Brain pericyte (primary cell): ENCODE measurements at regions not wholly inside any gene's neighbourhood (a gene's known extent, or its start where the extent isn't known, plus 50 kb on each side); places are given as distances from the start of the nearest gene placed in this dataset.

ENCODE experiments used
- DNase-seq: peaks from one replicate; pipeline ENCODE4 v3.0.0-alpha.2; 2012; ENCODE audit warnings: low read depth, low spot score

DNA sequence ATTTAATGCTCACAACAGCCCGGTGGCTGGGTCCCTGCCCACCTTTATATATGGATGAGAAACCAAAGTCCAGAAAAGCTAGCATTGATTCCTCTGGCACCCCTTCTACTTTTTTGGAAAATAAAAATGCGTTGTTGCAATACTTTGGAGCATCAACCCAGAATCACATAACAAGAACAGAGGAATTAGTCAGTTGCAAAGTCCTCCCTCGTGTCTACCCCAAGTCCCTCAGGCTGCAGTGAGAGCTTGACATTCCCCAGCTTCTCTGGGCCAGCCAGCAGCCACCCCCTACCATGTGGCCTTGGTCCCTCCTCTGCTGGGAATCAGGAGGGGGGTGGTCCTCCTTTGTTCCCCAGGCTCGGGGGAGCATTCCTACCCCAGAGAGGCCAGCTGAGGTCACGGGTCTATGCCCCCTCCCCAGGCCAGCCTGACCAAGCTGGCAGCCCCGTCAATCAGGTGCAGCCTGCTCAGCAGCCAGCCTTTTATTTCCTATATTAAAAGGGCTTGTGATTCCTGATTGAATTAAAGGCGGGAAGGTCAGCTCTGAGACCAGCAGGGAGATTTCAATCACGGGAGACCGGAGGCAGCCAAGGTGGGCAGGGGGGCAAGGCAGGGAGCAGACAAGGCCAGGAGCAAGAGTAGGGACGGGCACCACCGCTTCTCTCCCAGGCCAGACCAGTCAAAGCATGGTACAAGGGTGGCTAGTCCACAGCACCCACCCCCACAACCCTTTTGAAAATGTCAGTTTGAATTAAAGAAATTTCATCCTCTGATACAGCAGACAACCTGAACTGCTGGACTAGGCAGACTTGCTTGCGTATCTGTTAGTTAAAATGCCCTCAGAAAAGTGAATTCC, 158.9 kb downstream of the MRPL14 start:
- DNase-seq, result no peak

DNA sequence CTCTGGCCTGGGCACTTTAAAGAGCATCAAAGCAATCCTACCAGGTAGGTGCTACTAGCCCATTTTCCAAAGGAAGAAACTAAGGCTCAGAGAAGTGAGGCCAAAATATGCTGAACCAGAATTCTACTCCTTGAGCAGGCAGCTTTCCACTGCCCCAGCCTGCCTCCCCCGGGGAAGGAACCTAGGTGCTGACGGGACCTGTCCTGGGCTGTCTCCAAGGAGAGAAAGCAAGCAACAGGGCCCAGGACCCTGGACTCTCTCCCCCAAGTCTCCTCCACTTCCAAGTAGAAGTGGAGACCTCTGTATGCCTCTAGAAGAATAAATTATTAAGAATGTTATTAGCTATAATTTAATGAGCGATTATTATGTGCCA, 159.5 kb downstream of the MRPL14 start:
- no peak for DNase-seq

DNA sequence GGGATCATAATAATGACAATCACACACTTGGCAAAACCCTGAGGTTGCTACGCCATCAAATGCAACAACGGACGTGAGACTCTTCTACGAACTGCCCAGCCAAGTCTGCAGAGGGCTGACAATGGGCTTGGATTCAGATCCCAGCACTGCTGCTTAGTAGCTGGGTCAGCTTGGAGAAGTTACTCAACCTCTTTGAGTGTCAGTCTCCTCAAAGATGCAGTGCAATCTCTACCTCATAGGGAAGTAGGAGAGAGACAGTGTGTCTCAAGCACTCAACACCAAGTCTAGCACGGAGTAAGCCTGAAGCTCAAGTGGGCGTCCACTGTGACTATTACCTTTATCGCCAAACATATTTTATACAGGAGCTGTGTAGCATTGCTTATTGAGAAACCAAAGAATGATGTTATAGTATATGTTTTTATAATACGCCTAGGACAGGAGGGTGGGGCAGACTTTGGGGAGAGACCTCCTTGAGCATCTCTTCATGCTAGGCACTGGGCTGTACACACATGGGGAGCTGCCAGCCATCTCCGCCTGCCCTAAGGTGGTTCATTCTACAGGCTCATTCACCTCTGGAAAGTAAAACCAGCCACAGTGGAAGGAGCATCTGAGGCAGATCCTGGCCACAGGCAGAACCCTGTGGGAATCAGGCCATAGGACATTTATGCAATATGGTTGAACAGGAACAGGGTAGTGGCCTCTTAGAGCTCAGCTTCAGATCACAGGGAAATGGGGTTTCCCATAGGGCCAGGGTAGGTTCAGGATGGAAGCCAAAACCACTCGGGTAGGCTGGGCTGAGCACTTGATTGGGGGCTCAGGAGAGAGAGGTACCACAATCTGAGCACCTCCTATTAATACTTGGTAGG, 160.2 kb downstream of the MRPL14 start:
- DNase-seq, result no peak

DNA sequence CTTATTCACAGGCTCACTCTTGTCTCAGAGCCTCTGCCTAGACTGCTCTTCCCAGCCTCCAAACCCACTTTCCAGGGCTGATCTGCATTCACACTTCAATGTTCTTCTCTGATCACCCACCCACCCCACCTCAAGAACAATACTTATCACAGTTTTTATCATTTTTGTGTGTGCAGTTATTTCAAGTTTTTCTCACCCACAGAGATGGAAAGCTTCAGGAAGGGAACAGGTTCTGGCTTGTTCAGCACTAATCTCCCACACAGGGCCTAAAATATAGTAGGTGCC, 160.9 kb downstream of the MRPL14 start:
- DNase-seq, result no peak

DNA sequence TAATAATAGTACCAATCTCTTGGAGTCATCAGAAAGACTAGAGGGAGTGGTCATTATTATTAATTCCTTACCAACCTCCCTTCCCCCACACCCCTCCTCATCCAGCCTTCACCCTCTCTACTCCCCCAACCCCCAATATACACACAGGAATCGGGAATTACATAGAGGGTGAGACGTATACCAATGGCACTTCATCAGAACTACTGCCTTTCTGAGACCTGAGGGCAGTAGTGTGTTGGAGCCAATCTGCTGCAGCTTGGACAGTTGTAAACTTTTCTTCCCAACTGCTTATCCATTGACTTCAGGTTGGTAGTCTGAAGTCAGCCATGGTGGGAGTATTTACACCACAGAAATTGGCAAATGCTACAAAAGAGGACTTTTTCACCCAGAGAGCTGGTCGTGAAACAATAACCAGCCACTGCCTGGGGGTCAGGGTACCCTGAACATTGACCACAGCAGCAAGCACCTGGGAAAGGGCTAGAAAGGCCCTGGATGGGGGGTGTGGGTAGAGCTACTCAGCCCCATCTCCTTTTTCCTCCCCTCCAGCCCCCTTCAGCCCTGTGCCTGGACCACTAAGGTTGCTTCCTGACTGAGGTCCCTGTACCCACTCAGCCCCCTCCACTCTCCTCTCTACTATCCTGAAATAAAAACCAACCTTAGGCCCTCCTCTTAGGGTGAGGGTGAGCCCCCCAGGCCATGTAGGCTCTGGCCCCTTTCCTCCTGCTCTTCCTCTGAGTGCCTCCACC, 161.5 kb downstream of the MRPL14 start:
- DNase-seq, result no peak

DNA sequence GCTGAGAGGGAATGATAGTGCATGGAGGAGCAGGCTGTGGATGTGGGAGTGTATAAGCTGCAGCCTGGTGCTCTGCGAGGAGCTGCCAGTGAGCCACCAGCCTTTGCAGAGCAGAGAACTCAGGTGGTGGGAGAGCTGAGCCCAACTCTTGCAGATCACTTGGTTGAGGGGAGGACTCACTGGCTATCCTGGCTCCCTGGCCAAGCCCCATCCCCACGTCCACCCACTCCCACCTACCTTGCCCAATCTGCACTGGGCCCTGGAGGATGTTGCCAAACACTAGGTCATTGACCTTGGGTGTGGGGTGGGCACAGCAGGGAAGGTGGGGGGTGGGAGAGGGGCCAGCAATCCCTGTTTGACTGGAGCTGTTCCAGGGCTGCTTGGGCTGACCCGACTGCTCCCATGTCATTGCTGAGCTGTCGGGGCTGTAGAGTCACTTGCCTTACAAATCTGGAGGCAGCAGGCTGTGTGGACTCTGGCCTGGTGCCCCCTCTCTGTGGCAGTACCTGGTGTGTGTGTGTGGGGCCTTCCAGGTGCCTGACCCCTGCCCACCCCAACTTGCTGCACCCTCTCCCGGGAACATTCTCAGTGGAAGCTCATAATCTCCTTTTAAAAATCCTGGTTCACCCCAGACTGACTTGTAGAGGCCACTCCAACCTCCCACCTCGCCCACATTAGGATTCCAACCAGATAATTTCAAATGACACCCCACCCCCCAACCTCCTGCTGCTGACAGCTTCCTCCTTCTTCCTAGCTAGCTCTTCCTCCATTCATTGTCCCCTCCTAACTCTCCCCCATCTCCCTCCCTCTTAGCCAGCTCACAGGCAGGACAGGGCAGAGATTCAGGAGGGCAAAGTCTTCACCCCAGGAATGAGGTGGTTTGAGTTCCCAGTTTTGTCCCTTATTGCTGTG, 162.3 kb downstream of the MRPL14 start:
- DNase-seq, result no peak

DNA sequence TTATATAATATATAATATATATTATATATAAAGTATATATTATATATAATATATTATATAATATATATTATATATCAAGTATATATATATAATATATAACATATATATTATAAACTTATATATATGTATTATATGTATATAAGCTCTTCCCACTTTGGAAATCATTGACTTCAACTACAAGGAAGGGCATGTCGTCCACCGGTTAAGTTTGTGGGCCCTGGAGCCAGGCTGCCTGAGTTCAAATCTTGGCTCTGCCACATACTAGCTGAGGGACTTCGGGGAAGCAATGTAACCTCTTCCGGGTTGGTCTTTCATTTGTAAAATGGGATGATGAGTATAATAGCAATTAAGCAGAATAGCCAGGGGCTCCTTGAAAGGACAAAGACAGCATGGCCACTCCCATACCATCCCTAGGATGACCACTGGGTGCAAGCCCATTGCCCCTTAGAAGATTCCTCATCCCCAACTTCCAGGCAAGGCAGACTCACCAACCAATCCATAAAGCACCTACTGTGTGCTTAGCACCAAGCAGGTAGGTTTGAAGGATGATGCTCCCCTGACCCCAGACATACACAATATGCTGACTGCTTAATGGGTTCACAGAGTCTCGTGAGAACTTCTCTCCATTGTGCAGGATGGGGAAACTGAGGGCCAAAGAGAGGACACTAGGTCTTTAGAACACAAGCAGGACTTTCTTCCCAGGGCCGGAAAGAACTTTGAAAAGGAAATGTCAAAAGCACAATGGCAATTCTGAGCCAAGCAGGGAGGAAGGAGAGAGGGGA, 163.2 kb downstream of the MRPL14 start:
- DNase-seq, result no peak

DNA sequence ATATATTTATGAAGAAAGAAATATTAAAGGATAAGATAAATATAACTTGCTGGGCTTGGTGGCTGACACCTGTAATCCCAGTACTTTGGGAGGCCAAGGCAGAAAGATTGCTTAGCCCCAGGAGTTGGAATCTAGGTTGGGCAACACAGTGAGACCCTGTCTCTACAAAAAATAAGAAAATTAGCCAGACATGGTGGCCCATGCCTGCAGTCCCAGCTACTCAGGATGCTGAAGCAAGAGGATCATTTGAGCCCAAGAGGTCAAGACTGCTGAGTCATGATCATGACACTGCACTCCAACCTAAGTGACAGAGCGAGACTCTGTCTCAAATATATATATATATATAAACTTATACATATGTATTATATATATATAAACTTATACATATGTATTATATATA, 164.0 kb downstream of the MRPL14 start:
- DNase-seq, result no peak

DNA sequence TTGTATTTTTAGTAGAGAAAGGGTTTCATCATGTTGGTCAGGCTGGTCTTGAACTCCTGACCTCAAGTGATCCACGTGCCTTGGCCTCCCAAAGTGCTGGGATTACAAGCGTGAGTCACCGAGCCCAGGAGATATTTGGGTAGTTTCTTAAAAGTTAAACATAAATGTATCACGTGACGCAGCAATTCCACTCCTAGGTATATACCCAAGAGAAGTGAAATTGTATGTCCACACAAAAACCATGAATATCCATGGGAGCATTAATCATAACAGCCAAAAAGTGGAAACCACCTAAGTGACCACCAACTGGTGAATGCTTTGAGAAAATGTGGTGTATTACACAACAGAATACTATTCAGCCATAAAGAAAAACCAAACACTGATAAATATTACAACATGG, 164.8 kb downstream of the MRPL14 start:
- no peak for DNase-seq

DNA sequence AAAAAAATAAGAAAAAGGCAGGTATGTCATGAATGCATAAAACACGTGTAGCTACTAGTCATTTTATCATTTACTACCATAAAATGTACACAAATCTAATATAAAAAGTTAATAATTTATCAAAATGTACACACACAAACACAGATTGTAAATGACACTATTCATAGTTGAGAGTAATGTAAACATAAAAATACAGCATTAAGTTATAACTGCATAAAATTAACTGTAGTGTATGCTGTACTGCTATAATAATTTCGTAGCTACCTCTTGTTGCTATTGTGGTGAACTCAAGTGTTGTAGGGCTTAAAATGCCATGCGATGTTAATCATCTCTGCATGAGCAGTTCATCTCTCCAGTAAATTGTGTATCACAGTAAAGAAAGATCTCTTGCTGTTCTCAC, 170.0 kb downstream of the MRPL14 start:
- no peak for DNase-seq

DNA sequence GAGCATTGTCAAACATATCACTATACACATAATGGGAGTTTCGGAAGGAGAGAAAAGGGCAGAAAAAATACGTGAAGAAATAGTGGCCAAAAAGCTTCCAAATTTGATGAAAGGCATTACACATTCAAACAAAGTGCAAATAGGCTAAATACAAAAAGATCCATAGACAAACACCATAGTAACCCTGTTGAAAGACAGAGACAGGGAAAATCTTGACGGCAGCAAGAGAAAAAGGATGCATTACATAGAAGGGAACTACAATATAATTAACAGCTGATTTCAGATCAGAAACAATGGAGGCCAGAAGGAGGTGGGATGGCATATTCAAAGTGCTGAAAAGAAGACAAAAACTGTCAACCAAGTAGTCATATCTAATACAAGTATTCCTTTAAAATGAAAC, 170.8 kb downstream of the MRPL14 start:
- no peak for DNase-seq

DNA sequence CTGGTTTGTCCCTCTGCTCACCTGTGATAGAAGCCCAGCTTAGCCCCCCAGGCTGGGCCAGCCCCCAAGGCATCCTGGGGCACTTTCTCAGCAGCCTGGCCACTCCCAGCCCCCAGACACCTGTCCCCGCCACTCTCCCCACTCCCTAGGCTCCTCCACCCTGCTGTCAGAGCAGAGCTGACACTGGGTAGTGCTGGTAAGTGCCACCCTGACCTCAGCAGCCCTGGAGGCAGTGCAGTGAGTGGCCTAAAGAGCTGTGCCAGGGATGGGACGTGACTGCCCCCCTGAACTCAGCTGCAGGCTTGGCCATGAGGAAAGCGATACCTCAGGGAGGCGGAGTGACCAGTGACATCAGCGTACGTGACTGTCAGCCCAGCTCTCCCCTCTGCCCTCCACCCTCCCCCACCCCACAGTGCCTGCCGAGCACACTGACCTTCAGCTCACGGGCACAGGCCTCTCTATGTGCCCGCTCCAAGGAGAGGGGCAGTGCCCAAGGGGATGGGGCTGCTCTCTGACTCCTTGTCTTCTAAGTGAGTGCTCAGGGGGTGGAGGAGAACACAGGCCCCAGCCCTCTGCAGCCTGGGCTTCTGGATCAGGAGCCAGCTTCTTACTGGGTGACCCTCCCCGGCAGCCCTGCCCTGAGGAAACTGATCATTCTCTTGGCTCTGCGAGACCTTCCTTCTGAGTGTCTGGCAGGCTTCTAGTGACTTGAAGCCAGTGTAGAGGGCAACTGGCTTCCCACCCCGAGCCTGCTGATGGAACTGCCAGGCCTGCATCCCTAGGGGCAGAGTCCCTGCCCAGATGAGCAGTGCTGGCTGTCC, 172.7 kb downstream of the MRPL14 start:
- no peak for DNase-seq

DNA sequence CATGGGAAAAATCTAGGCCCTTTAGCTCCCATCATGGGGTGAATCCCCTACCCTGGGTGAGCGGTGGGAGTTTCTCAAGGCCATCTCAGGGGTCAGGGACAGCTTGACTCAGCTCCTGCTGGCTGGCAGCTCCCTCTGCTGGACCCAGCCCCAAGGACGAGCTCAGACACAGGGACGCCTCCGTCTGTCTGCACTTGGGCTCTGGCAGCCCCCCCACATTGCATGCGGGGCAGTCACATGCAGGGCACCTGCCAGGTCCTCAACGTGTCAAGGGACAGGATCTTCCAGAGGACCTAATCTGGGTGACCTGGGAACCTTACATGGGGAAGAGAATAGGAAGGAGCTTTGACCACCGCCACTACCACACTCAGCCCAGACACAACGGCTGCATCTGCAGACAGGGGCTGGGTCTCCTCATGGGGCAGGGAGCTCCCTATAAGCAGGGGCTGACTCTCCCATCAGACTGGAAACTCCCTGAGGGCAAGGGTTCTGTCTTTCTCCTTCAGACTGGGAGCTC, 173.4 kb downstream of the MRPL14 start:
- no peak for DNase-seq

DNA sequence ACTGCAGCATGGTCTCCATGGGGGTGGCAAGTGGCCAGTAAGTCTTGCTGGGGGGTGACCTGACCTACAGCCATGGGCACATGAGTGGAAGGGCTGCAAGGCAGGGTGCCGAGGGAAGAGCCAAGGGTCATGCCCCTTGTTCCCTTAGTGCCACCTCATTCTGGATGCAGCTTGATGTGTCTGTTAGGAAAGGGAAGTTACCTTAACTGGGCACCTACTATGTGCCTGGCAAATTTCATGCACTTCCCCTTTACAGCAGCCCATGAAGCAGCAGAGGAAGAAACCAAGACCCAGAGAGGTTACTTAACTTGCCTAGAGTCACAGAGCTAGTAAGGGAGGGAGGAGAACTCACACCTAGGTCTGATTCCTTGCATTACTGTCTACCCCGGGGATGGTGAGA, 174.0 kb downstream of the MRPL14 start:
- DNase-seq, result no peak

DNA sequence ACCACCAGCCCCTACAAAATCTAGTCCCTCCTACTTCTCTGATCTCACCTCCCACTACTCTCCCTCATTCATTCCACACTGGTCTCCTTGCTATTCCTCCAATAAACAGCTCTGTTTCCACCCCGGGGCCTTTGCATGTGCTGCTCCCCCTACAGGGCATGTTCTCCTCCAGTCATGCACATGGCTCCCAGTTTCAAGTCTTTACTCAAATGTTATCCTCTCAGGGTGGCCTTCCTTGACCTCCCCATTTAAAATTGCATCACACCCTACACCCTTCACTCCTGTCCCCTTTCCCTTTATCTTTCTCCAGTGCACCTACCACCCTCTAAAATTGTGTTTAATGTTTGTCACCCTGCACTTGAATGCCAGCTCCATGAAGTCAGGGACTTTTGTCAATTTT, 174.5 kb downstream of the MRPL14 start:
- DNase-seq, result no peak

DNA sequence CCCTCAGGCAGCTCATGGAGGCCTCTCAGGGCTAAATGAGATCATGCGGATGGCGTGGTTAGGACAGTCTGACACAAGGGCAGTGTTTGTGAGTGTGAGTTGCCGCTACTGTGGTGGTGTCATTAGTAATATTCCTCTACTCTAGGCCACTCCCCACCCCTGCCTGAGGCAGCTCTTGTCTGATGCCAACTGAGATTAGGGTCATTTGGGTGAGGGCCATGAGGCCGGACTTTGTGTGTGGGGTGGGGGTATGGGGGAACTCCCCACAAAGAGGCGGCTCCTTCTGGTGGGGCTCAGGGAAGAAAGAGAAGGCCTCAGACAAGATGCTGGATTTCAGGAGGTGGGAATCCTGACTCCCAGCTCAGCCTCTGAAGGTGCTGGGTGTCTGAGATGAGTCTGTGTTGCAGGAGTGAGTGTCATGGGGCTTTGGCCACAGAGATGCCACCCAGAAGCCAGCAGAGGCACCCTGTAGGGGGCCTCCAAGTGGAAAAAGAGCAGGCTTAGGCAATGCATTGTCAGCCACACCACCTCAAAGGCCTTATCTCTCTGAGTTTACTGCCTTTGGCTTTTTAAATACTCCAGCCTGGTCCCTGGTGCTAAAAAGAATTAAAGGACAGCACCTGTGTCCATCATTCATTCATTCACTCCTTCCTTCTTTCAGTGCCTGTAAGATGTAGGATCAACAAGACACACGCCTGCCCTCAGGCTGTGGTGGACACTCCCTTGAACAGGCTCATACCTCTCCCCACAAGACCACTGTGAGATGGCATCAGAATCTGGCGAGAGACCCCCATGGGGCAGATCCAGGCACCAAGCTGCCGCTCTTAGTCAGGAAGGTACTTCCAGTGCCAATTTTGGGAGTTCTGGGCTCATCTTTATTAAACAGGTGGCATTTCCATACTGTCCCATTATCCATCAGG, 175.2 kb downstream of the MRPL14 start:
- DNase-seq, result no peak

DNA sequence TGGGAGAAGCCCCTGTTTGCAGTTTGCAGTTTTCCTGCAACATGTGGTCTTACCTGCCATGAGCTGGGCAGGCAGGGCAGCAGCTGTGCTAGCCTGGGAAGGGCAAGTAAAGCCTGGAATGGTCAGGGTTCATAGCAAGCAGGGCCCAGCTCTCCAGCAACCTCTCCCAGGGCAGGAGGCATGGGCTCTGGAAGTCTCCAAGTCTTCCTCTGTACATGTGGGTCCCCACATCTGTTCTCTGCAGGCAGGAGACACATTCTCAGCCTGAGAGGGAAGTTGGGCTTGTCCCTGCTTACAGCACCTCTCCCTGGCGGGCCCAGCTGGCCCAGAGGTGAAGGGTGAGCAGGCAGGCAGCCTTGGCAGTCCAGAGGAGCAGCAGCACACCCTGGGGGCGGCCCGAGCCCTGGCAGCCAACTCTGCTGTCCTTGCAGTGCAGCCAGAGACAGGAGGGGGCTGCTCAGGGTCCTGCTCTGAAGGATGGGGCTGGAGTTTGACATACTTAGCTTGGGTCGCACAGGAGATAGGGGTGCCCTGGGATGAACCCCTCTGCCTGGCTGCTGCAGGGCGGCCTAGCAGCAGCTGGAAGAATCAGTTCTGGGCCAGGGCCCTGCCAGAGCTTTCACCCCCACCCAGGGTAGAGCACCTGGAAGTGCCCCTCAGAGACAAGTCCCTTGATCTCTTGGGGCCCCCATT, 176.0 kb downstream of the MRPL14 start:
- no peak for DNase-seq

DNA sequence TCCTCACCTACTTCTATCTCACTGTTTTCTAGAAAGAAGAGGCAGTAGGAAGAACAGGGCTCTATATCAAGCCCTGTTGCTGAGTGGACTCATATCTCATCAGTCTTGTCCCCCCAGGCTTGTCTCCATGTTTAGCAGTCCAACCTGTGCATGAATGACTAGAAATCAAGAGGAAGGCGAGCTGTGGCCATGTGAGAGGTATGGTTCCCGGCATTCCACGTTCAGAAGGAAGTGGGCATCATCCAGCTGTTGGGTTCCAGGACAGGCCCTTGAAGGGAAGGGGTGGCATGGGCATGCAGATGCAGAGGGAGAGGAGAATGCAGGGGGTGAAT, 176.6 kb downstream of the MRPL14 start:
- no peak for DNase-seq
